PC-9 (cell line): ENCODE measurements at regions not wholly inside any gene's neighbourhood (a gene's known extent, or its start where the extent isn't known, plus 50 kb on each side); places are given as distances from the start of the nearest gene placed in this dataset.

Source experiments
- EZH2 ChIP-seq: fragments of 200-600 bp; sonication (generic); IDR thresholded peaks from 2 replicates; pipeline ENCODE4 v1.8.0; 2017; ENCODE audit warnings: antibody characterized with exemption, low read depth
- TF ChIP-seq, protein P1 (sequence below): fragments of 200-600 bp; sonication (generic); conservative IDR thresholded peaks from 2 replicates; pipeline ENCODE4 v1.6.1; 2017; ENCODE audit warnings: mixed run types, antibody characterized with exemption, mild to moderate bottlenecking, moderate library complexity

DNA sequence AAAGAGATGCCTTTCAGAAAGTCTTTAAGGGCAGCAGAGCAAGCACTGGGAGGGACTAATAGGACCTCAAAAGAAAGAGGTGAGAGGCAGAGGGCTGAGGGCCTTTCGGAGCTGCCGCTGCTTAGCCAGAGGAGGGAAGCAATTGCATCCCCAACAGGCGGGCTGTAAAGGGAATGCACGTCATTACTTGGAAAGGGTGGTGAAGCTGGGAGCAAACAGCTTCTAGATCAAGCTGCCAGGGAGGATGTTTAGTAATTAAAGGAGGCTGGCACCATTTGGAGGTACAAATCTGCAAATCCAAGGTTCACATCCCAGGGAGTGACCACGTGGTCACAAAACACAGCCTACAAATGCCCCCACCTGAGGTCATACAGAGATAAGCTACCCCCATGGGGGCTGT, 429.0 kb upstream of the RBFOX1 start:
- no peak for TF ChIP-seq EZH2
- TF ChIP-seq, protein P1, sequence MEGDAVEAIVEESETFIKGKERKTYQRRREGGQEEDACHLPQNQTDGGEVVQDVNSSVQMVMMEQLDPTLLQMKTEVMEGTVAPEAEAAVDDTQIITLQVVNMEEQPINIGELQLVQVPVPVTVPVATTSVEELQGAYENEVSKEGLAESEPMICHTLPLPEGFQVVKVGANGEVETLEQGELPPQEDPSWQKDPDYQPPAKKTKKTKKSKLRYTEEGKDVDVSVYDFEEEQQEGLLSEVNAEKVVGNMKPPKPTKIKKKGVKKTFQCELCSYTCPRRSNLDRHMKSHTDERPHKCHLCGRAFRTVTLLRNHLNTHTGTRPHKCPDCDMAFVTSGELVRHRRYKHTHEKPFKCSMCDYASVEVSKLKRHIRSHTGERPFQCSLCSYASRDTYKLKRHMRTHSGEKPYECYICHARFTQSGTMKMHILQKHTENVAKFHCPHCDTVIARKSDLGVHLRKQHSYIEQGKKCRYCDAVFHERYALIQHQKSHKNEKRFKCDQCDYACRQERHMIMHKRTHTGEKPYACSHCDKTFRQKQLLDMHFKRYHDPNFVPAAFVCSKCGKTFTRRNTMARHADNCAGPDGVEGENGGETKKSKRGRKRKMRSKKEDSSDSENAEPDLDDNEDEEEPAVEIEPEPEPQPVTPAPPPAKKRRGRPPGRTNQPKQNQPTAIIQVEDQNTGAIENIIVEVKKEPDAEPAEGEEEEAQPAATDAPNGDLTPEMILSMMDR = no peak
